ENCODE measurements at regions not wholly inside any gene's neighbourhood (a gene's known extent, or its start where the extent isn't known, plus 50 kb on each side); places are given as distances from the start of the nearest gene placed in this dataset.

DNA sequence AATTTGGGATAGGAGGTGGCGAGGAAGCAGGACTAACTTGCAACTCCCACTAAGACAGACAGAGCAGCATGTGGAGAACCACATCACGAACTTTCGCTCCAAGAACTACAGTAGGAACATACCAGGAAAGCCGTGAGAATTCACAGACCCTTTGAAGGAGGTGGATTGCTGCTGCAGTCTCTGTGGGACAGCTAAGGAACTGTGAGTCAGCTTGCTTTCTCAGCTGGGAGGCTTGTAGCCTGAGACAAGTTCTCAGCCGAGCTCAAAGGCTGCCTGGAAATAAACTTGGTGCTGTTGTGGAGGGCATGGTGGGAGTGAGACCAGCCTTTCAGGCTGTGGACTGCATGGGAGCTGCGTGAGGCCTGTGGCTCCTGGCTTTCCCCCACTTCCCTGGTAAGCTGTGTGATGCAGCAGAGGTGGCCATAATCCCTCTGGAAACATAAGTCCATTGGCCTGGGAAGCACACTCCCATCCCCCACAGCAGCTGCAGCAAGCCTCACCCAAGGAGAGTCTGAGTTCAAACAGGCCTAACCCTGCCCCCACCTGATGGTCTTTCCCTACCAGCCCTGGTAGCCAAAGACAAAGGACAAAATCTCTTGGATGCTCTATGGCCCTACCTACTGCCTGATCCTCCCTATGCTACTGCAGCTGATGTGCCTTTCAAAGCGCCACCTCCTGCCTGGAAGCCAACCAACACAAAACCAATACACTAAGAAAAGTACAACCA is 441.1 kb upstream of the HTR2A start:
- no peak for DNase-seq (ENCODE audit: low spot score)

DNA sequence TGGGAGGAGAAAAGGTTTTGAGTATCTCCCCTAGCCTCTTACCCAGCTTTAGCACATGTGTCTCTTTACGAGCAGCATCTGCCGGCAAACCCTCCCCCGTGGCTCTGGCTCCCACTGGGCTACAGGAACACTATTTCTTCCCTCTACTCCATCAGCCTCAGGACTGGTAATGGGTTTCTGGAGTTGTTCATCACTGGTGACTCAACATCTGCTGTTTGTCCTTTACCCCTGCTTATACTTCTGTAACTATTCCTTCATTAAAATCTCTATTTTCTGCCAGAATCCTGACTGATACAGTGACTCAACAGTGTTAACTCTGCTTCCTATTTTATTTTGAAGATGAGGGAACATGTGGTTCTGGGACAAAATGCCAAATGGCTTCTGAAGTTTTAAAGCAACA is 437.3 kb upstream of the HTR2A start:
- DNase-seq (ENCODE audit: low spot score), result peak; percentile 39

GRCh38 chr13:47332149-47332548 is 435.3 kb upstream of the HTR2A start:
- DNase-seq (ENCODE audit: low spot score), result peak; percentile 85

GRCh38 chr13:47330031-47330430 is 433.2 kb upstream of the HTR2A start:
- no peak for DNase-seq (ENCODE audit: low spot score)

- DNase-seq (ENCODE audit: low spot score), result no peak
Measured at GRCh38 chr13:47327861-47328260, 431.0 kb upstream of the HTR2A start.

- peak; percentile 25 for DNase-seq (ENCODE audit: low spot score)
Measured at GRCh38 chr13:47326061-47326460, 429.2 kb upstream of the HTR2A start.

DNA sequence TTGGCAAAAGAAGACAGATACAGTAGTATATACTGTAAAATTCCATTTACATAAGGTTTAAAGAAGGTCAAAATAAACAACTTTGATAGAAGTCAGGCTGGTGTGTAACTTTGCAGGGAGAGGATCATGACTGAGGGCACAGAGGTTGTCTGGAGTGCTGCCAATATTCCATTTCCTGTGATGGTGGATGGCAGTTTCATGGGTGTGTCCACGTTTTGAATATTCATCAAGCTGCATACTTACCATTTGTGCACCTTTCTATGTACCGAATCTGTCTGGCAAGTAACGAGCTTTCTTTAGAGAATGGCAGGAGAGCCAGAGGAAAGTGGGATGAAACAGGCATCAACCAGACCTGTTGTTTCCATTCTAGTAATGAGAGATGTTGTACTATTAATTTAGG is 420.5 kb upstream of the HTR2A start:
- peak; percentile 12 for DNase-seq (ENCODE audit: low spot score)

GRCh38 chr13:47310401-47310800 is 413.5 kb upstream of the HTR2A start:
- no peak for DNase-seq (ENCODE audit: low spot score)

DNA sequence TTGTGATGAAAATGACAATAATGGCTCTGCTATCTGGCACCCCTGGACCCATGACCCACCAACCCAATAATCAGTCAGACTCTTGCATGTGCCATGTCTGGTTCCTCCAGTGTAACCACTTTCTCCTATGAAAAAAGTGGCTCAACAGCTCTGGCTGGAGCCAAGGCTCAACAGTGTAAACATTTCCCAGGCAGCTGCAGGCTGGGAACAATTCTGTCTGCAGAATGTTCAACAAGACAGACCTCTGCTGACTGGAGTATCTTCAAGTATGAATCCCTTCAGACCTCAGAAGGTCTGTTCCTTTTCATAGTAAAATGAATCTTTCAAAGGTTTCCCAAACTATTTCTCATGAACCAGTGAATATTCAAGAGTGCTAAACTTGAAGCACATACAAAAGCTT is 410.1 kb upstream of the HTR2A start:
- no peak for DNase-seq (ENCODE audit: low spot score)

DNA sequence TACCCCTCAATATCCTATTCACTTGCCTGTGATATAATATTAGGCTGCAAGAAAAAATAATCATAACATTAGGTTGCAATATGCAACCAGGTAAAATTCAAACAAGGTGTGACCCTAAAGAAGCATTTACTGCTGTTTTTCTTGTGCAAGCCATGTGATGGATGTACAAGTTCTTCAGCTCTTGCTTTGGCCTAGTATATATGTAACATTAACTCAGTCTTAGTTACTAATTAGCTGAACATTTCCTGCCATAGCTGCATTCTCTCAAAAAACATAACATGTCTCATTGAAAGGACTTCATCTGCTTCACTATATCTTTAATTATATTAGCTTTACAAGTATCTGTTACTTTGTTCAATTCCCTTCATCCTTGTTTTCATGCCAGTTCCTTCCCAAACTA is 406.8 kb upstream of the HTR2A start:
- peak; percentile 40 for DNase-seq (ENCODE audit: low spot score)

GRCh38 chr13:47299304-47299703 is 402.5 kb upstream of the HTR2A start:
- no peak for DNase-seq (ENCODE audit: low spot score)

GRCh38 chr13:47298506-47298905 is 401.7 kb upstream of the HTR2A start:
- peak; percentile 22 for DNase-seq (ENCODE audit: low spot score)

GRCh38 chr13:47294691-47295090 is 397.8 kb upstream of the HTR2A start:
- DNase-seq (ENCODE audit: low spot score), result no peak

DNA sequence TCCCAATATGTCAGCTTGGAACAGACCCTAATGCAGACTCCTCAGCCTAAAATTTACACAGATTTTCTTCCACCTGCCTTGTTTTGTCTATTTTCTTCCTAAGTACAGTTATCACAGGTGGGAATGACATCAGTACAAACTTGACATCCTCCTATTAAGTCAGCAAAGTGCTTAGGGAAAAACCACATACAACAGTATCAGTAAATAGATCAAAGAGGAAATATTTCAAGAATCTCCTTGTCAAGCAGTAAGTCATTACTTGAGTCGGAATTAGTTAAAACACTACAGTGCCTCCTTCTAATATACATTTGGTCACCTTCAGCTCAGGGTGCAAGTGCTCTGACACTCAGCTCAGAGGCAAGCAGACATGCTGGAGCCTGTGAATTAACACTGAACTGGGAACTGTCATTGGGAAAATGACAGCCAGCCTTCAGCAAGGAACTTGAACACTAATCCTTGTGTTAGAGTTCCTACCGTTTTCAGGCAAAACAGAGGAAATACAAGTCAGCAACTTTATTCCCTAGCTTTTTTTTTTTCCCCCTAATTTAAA is 394.3 kb upstream of the HTR2A start:
- DNase-seq (ENCODE audit: low spot score), result peak; percentile 52

- peak; percentile 63 for DNase-seq (ENCODE audit: low spot score)
Measured at GRCh38 chr13:47289567-47289966, 392.7 kb upstream of the HTR2A start.

DNA sequence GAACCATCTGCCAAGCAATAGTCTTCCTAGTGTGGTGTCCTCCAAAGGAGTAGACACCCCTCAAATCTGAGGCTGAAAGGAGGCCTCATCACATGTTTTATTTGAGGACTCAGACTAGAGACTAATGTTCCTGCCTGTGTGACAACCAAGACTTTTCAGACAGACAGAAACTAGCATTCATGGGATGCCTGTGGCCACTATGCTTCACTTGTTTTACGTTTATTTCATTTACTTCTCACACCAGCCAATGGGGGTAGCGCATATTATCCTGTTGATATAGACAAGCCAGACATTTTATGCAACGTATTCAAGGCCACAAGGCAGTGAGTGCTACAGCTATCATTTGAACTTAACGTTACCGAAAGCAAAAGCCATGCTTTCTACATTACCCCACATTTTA is 391.7 kb upstream of the HTR2A start:
- DNase-seq (ENCODE audit: low spot score), result peak; percentile 52

GRCh38 chr13:47287291-47287751 is 390.5 kb upstream of the HTR2A start:
- DNase-seq (ENCODE audit: low spot score), result peak; percentile 25

- no peak for DNase-seq (ENCODE audit: low spot score)
Measured at GRCh38 chr13:47281991-47282390, 385.1 kb upstream of the HTR2A start.

- DNase-seq (ENCODE audit: low spot score), result no peak
Measured at GRCh38 chr13:47279920-47280319, 383.1 kb upstream of the HTR2A start.

DNA sequence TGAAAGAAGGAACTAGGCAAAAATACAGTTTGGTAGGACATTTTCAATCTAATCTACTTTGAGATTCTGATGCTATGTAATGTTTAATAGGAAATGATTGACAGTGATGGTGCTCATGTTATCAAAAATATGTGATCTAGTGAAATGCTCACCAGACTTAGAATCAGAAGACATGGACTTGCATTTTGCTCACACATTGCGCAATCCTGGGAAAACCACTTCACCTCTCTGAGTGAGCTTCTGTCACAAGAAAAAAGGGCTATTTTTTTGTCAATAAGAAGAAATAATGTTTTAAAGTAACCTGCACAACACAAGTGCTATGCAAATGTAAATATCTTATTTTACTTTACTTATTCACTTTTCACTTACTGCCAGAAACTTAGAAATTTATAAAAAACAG is 380.9 kb upstream of the HTR2A start:
- peak; percentile 11 for DNase-seq (ENCODE audit: low spot score)

DNA sequence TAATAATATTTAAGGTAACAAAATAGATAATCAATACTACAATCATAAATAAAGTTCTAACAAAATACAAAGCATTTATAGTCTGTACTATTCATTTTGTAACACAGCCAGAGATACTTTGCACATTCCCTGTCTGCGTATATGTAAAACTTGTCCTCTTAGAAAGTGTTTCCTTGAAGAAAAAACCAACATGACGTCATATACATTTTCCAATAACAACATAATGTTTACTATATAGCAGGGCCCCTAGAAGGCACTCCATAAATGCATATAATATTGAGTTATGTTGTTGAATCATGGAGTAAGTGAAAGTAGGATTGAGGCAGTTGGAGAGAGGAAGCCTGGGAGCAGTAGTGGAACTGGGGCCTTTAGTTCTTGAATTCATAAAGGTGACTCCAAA is 371.4 kb upstream of the HTR2A start:
- no peak for DNase-seq (ENCODE audit: low spot score)

DNA sequence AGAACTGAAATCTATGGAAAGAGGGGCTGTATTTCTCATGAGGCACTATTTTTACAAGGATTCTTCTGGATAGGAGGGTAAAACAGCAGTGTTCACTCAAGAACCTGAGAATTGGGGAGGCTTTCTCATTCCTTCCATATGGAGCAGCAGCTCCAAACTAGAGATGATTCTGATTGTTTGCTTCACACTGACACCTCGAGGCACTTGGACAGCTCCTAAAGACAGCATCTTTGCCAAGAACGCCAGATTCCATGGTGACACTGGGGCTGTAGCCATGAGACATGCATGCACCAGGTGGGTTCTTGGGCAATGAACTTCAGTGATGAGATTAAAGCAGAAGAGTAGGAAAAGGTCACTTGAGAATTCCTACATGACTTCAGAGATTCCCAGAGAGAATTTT is 361.5 kb upstream of the HTR2A start:
- no peak for DNase-seq (ENCODE audit: low spot score)

DNA sequence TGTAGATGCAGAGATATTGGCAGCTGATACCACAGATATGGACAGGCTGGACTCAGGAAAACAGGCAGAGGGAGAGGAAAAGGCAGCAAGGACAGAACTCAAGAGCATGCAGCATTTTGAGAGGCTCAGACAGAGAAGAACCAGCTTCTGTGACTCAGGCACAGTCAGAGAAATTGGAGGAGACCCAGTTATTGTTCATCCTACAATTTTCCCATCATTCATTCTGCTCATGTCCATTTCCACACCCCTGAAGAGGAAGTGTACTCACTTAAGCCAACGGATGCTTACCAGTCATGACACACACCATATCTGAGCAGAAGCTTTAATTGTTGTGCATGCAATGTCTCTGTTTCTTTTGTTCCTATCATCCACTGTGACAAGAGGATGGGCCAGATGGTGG is 359.8 kb upstream of the HTR2A start:
- DNase-seq (ENCODE audit: low spot score), result peak; percentile 27

DNA sequence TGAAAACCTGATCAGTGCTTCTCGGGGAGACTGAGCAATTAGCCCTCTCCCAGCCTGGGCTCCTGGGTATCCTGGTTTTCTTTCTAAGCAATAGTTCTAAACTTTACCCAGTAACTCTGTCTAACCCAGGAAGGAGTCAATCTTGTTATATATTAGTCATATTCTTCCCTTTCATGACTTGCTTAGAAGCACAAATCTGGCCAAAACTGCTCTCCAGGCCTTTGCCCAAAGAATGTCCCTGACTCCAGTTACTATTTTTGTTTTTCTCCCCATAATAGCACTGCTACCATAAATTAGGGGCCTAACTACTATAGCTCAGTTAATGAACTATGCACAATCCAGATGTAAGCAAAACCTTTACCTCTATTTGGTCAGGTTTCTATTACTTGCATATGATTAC is 355.8 kb upstream of the HTR2A start:
- DNase-seq (ENCODE audit: low spot score), result no peak
